ENCODE measurements at regions not wholly inside any gene's neighbourhood (a gene's known extent, or its start where the extent isn't known, plus 50 kb on each side); places are given as distances from the start of the nearest gene placed in this dataset.

DNA sequence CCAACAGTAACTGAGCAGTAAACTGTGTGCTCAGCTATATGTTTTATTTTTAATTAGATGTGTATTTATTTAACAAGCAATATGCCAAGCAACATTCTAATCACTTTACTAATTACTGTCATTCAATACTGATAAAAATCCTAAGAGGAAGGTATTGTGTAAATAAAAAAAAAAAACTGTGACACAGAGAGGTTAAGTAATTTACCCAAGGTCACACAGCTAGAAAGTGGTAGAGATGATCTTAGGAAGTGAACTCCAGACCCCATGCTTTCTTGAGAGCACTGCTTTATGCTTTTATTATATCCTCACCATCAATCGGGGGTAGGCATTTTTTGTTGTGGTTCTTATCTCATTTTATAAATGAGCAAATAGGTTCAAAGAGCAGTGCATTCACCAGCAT lies 417.1 kb downstream of the RAB28 start:
- TF ChIP-seq, protein P1, sequence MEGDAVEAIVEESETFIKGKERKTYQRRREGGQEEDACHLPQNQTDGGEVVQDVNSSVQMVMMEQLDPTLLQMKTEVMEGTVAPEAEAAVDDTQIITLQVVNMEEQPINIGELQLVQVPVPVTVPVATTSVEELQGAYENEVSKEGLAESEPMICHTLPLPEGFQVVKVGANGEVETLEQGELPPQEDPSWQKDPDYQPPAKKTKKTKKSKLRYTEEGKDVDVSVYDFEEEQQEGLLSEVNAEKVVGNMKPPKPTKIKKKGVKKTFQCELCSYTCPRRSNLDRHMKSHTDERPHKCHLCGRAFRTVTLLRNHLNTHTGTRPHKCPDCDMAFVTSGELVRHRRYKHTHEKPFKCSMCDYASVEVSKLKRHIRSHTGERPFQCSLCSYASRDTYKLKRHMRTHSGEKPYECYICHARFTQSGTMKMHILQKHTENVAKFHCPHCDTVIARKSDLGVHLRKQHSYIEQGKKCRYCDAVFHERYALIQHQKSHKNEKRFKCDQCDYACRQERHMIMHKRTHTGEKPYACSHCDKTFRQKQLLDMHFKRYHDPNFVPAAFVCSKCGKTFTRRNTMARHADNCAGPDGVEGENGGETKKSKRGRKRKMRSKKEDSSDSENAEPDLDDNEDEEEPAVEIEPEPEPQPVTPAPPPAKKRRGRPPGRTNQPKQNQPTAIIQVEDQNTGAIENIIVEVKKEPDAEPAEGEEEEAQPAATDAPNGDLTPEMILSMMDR (IDR thresholded peaks at IDR 0.05; ENCODE audit: low read length) = no peak
- TF ChIP-seq EZH2 (optimal IDR thresholded peaks at IDR 0.05; ENCODE audit: low read depth, low read length) = no peak
- no peak for TF ChIP-seq EZH2phosphoT487 (IDR thresholded peaks at IDR 0.05; ENCODE audit: low read length)
